PC-3 (cell line): ENCODE measurements at regions not wholly inside any gene's neighbourhood (a gene's known extent, or its start where the extent isn't known, plus 50 kb on each side); places are given as distances from the start of the nearest gene placed in this dataset.

ENCODE experiments used
- ATAC-seq: fragments of 200-7000 bp; cut with Tn5 transposase; 2 replicates; pipeline ENCODE4 v1.9.1; 2020; ENCODE audit warnings: mild to moderate bottlenecking, moderate library complexity
- BruUV-seq: library from RNA; stranded (reverse); fragments of 400-500 nt; replicated peaks from 2 replicates; lab custom pipeline; 2021; lab: Mats Ljungman, UMichigan
- CTCF ChIA-PET: fragments of 300-600 bp; sonication (Branson Sonifier 250); formaldehyde crosslinking; loops from one replicate; lab custom pipeline; 2022; ENCODE audit warnings: antibody characterized with exemption; lab: Charles Lee
- POLR2A ChIA-PET: fragments of 300-600 bp; sonication (Branson Sonifier 250); formaldehyde crosslinking; loops from one replicate; lab custom pipeline; 2022; ENCODE audit warnings: antibody characterized with exemption; ENCODE audit not compliant: unreplicated experiment; lab: Charles Lee
- DNase-seq: peaks from one replicate; pipeline ENCODE4 v3.0.0-alpha.2; 2015
- H2AFZ ChIP-seq: fragments of 300-600 bp; sonication (generic); 2 replicates; pipeline ENCODE4 v1.6.0; 2016; ENCODE audit warnings: antibody characterized with exemption, low read length
- H3F3A ChIP-seq: fragments of 300-600 bp; sonication (generic); one replicate; pipeline ENCODE4 v1.6.0; 2017; ENCODE audit warnings: antibody characterized with exemption, low read length, control low read depth, mild to moderate bottlenecking; ENCODE audit not compliant: unreplicated experiment
- H3K27ac ChIP-seq: fragments of 300-600 bp; sonication (generic); 2 replicates; pipeline ENCODE4 v1.5.1; 2016; ENCODE audit warnings: mild to moderate bottlenecking, low read length
- H3K27me3 ChIP-seq: fragments of 300-600 bp; sonication (generic); 2 replicates; pipeline ENCODE4 v1.6.1; 2016; ENCODE audit warnings: low read length, mixed read lengths
- H3K36me3 ChIP-seq: fragments of 300-600 bp; sonication (generic); 2 replicates; pipeline ENCODE4 v1.6.1; 2016; ENCODE audit warnings: low read depth, mixed run types, low read length, mixed read lengths
- H3K4me1 ChIP-seq: fragments of 300-600 bp; sonication (generic); 2 replicates; pipeline ENCODE4 v1.5.1; 2016; ENCODE audit warnings: low read length; ENCODE audit not compliant: insufficient read depth
- H3K4me2 ChIP-seq: fragments of 300-600 bp; sonication (generic); 2 replicates; pipeline ENCODE4 v1.6.0; 2016; ENCODE audit warnings: low read length
- H3K4me3 ChIP-seq: fragments of 300-600 bp; sonication (generic); 2 replicates; pipeline ENCODE4 v1.5.1; 2016; ENCODE audit warnings: mild to moderate bottlenecking, low read length, mixed read lengths
- H3K79me2 ChIP-seq: fragments of 300-600 bp; sonication (generic); 2 replicates; pipeline ENCODE4 v1.6.1; 2017; ENCODE audit warnings: low read length, mixed read lengths
- H3K9ac ChIP-seq: fragments of 300-600 bp; sonication (generic); 2 replicates; pipeline ENCODE4 v1.6.0; 2016; ENCODE audit warnings: mild to moderate bottlenecking, low read length
- H3K9me2 ChIP-seq: fragments of 300-600 bp; sonication (generic); replicated peaks from 2 replicates; pipeline ENCODE4 v1.6.1; 2016; ENCODE audit warnings: mixed run types, low read length, mixed read lengths
- H3K9me3 ChIP-seq: fragments of 300-600 bp; sonication (generic); 2 replicates; pipeline ENCODE4 v1.6.1; 2016; ENCODE audit warnings: low read length, mixed read lengths
- H4K20me1 ChIP-seq: fragments of 300-600 bp; sonication (generic); 2 replicates; pipeline ENCODE4 v1.6.1; 2016; ENCODE audit warnings: low read length, mixed read lengths
- EZH2 ChIP-seq: fragments of 300-600 bp; sonication (generic); IDR thresholded peaks from one replicate; pipeline ENCODE4 v1.6.1; 2017; ENCODE audit warnings: antibody characterized with exemption, mild to moderate bottlenecking, low read length; ENCODE audit not compliant: unreplicated experiment
- EZH2phosphoT487 ChIP-seq: fragments of 300-600 bp; sonication (generic); IDR thresholded peaks from 2 replicates; pipeline ENCODE4 v1.6.1; 2018; ENCODE audit warnings: mild to moderate bottlenecking, antibody characterized with exemption, low read length, borderline replicate concordance
- intact Hi-C: fragments of 100-400 bp; cut with micrococcal nuclease; formaldehyde crosslinking; loops from 2 replicates; pipeline ENCODE4 v1.9.0; 2023
- TF ChIP-seq, protein P1 (sequence below): fragments of 300-600 bp; sonication (generic); conservative IDR thresholded peaks from 2 replicates; pipeline ENCODE4 v1.5.1; 2017; ENCODE audit warnings: antibody characterized with exemption, low read depth, mild to moderate bottlenecking, low read length

DNA sequence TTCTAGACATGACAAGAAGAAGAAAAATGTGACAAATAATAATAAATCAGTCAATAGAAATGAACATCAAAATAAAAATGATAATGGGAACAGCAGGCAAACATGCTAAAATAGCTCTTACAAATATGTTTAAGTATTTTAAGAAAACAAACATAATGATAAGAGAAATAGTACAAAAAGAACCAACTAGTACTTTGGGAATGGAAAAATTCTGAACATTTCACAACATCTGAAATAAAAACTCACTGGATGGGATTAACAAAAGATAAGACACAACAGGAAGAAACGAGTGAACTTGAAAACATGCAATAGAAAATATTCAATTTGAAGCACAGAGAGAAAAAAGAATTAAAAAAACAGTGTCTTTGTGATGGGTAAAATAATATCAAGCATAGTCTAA is 115.2 kb upstream of the TSPAN2 start:
- no peaks in the 10 kb centered on the region for H3F3A ChIP-seq
- intact Hi-C loops, result no loop called here
- no peak overlapping the region for H3K27ac ChIP-seq
- no peak overlapping the region for H3K4me2 ChIP-seq
- H2AFZ ChIP-seq, result no peak overlapping the region
- POLR2A ChIA-PET, result no interaction called here
- ATAC-seq, result no peak
- no peaks in the 10 kb centered on the region for H3K9me3 ChIP-seq
- H3K9me2 ChIP-seq, result no peaks in the 10 kb centered on the region
- no peak for DNase-seq
- no peaks in the 10 kb centered on the region for H4K20me1 ChIP-seq
- H3K36me3 ChIP-seq, result no peaks in the 10 kb centered on the region
- H3K9ac ChIP-seq, result no peak overlapping the region
- CTCF ChIA-PET, result no interaction called here
- TF ChIP-seq EZH2 (no peak), EZH2phosphoT487 (no peak)
- TF ChIP-seq, protein P1, sequence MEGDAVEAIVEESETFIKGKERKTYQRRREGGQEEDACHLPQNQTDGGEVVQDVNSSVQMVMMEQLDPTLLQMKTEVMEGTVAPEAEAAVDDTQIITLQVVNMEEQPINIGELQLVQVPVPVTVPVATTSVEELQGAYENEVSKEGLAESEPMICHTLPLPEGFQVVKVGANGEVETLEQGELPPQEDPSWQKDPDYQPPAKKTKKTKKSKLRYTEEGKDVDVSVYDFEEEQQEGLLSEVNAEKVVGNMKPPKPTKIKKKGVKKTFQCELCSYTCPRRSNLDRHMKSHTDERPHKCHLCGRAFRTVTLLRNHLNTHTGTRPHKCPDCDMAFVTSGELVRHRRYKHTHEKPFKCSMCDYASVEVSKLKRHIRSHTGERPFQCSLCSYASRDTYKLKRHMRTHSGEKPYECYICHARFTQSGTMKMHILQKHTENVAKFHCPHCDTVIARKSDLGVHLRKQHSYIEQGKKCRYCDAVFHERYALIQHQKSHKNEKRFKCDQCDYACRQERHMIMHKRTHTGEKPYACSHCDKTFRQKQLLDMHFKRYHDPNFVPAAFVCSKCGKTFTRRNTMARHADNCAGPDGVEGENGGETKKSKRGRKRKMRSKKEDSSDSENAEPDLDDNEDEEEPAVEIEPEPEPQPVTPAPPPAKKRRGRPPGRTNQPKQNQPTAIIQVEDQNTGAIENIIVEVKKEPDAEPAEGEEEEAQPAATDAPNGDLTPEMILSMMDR, result no peak
- H3K4me1 ChIP-seq, result peaks cover 10% of the 10 kb centered on the region
- H3K79me2 ChIP-seq, result no peaks in the 10 kb centered on the region
- no TSS peak for BruUV-seq
- H3K27me3 ChIP-seq, result no peaks in the 10 kb centered on the region
- no peak overlapping the region for H3K4me3 ChIP-seq

DNA sequence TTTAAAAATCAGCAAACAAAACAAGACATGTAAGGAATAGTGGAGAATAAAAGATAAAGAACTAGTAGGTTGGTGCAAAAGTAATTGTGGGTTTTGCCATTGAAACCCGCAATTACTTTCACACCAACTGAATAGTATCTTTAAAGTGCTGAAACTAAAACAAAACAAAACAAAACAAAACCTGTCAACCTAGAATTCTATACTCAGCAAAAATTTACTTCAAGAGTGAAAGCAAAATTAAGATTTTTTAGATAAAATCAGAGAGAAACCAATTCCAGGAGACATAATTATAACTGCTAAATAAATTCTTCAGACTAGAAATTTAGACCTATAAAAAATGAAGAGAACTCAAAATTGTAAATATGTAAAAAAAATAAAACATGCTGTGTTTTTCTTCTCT is 114.0 kb upstream of the TSPAN2 start:
- no peak overlapping the region for H3K27ac ChIP-seq
- no peaks in the 10 kb centered on the region for H4K20me1 ChIP-seq
- CTCF ChIA-PET, result no interaction called here
- no peaks in the 10 kb centered on the region for H3K9me2 ChIP-seq
- no peak overlapping the region for H3K4me3 ChIP-seq
- TF ChIP-seq EZH2 (no peak), EZH2phosphoT487 (no peak)
- TF ChIP-seq, protein P1, result no peak
- no peaks in the 10 kb centered on the region for H3K27me3 ChIP-seq
- H3K36me3 ChIP-seq, result no peaks in the 10 kb centered on the region
- no peaks in the 10 kb centered on the region for H3F3A ChIP-seq
- no peaks in the 10 kb centered on the region for H3K4me1 ChIP-seq
- no peak overlapping the region for H3K9ac ChIP-seq
- POLR2A ChIA-PET, result no interaction called here
- no peak overlapping the region for H3K4me2 ChIP-seq
- DNase-seq, result no peak
- no peak for ATAC-seq
- no TSS peak for BruUV-seq
- H3K79me2 ChIP-seq, result no peaks in the 10 kb centered on the region
- H3K9me3 ChIP-seq, result no peaks in the 10 kb centered on the region
- no peak overlapping the region for H2AFZ ChIP-seq
- intact Hi-C loops, result no loop called here

DNA sequence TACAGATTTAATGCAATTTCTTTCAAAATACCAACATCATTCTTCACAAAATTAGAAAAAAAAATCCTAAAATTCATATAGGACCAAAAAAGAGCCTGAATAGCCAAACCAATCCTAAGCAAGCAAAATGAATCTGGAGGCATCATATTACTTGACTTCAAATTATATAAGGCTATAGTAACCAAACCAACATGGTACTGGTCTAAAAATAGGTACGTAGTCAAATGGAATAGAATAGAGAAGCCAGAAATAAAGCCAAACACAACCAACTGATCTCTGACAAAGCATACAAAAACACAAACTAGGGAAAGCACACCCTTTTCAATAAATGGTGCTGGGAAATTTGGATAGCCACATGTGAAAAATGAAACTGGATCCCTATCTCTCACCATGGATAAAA is 112.3 kb upstream of the TSPAN2 start:
- Histone ChIP-seq H3K27ac (no peak overlapping the region), H4K20me1 (no peaks in the 10 kb centered on the region), H3F3A (no peaks in the 10 kb centered on the region), H3K4me2 (no peak overlapping the region), H3K36me3 (no peaks in the 10 kb centered on the region), H3K4me1 (no peaks in the 10 kb centered on the region), H3K9me3 (no peaks in the 10 kb centered on the region), H3K9me2 (no peaks in the 10 kb centered on the region), H3K27me3 (no peaks in the 10 kb centered on the region), H2AFZ (no peak overlapping the region), H3K9ac (no peak overlapping the region), H3K79me2 (no peaks in the 10 kb centered on the region), H3K4me3 (no peak overlapping the region)
- no TSS peak for BruUV-seq
- ChIA-PET POLR2A (no interaction called here), CTCF (no interaction called here)
- DNase-seq, result no peak
- ATAC-seq, result no peak
- intact Hi-C loops, result no loop called here
- TF ChIP-seq, protein P1, result no peak
- TF ChIP-seq EZH2phosphoT487, result no peak
- TF ChIP-seq EZH2, result no peak
